ENCODE measurements at regions not wholly inside any gene's neighbourhood (a gene's known extent, or its start where the extent isn't known, plus 50 kb on each side); places are given as distances from the start of the nearest gene placed in this dataset.

GRCh38 chr2:225104321-225104720 lies 62.1 kb upstream of the DOCK10 start:
- TF ChIP-seq POLR2A (IDR thresholded peaks at IDR 0.05): no peak
- TF ChIP-seq, protein P1, sequence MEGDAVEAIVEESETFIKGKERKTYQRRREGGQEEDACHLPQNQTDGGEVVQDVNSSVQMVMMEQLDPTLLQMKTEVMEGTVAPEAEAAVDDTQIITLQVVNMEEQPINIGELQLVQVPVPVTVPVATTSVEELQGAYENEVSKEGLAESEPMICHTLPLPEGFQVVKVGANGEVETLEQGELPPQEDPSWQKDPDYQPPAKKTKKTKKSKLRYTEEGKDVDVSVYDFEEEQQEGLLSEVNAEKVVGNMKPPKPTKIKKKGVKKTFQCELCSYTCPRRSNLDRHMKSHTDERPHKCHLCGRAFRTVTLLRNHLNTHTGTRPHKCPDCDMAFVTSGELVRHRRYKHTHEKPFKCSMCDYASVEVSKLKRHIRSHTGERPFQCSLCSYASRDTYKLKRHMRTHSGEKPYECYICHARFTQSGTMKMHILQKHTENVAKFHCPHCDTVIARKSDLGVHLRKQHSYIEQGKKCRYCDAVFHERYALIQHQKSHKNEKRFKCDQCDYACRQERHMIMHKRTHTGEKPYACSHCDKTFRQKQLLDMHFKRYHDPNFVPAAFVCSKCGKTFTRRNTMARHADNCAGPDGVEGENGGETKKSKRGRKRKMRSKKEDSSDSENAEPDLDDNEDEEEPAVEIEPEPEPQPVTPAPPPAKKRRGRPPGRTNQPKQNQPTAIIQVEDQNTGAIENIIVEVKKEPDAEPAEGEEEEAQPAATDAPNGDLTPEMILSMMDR (IDR thresholded peaks at IDR 0.05): no peak
